ENCODE measurements at regions not wholly inside any gene's neighbourhood (a gene's known extent, or its start where the extent isn't known, plus 50 kb on each side); places are given as distances from the start of the nearest gene placed in this dataset.
"Not testable (repeated sequence)": the region's sequence is repeated elsewhere in the genome, so short reads cannot be mapped to it uniquely, and the experiment has no call there.

DNA sequence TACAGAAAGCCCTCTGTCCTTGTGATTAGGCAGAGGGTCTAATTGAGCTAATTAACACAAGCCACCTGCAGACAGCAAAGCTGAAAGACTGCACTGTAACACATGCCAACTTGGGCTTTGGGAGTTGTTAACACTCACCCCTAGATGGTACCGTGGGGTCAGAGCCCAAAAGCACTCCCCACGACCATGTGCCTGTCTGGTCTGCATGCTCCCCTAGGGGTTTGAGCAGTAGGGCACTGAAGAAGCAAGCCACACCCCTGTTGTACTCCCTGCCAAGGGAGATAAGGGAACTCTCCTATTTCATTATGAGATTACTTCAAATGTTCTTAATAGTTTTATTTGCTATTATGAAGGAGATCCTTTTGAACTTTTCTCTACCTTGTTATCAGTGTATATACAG is 560.1 kb upstream of the FSHR start:
- TF ChIP-seq EP300 (IDR thresholded peaks at IDR 0.05), result no peak
- TF ChIP-seq POLR2A (IDR thresholded peaks at IDR 0.05), result no peak
- TF ChIP-seq, protein P1, sequence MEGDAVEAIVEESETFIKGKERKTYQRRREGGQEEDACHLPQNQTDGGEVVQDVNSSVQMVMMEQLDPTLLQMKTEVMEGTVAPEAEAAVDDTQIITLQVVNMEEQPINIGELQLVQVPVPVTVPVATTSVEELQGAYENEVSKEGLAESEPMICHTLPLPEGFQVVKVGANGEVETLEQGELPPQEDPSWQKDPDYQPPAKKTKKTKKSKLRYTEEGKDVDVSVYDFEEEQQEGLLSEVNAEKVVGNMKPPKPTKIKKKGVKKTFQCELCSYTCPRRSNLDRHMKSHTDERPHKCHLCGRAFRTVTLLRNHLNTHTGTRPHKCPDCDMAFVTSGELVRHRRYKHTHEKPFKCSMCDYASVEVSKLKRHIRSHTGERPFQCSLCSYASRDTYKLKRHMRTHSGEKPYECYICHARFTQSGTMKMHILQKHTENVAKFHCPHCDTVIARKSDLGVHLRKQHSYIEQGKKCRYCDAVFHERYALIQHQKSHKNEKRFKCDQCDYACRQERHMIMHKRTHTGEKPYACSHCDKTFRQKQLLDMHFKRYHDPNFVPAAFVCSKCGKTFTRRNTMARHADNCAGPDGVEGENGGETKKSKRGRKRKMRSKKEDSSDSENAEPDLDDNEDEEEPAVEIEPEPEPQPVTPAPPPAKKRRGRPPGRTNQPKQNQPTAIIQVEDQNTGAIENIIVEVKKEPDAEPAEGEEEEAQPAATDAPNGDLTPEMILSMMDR (IDR thresholded peaks at IDR 0.05), result no peak
- Histone ChIP-seq H3K36me3 (no peaks in the 10 kb centered on the region), H3K27ac (no peak overlapping the region), H3K27me3 (no peaks in the 10 kb centered on the region), H3K9me3 (no peaks in the 10 kb centered on the region), H3K4me1 (ENCODE audit: insufficient read depth) (no peaks in the 10 kb centered on the region), H3K4me3 (no peak overlapping the region)
- DNase-seq, result no peak
- WGBS, 3 donors, result 39 to 61% (median 44%) methylated on average over 2 of the region's 2 CpGs
- intact Hi-C loops (cut with DNase I), result no loop called here

DNA sequence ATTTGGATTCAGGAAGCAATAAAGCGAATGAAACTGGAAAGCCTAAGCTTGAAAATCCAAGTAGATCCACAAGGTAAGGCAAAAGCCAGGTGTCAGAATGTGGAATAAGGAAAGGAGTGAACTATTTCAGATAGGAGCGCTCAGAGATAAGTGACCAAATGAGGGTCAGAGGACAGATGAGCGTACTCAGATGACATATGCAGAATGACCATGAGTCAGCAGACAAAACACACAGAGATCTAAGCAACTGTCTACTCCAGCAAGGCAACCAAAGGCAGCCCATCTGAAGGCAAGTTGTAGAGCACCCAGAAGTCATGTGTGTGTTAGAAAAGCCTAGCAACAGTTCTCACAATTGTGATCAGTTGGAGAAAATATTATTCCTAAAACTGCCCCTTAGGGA is 548.4 kb upstream of the FSHR start:
- H3K36me3 ChIP-seq, result no peaks in the 10 kb centered on the region
- no peak overlapping the region for H3K27ac ChIP-seq
- WGBS, 3 donors, result 90 to 92% (median 90%) methylated on average over 3 of the region's 3 CpGs
- intact Hi-C loops (cut with DNase I), result no loop called here
- TF ChIP-seq EP300 (IDR thresholded peaks at IDR 0.05) (no peak), POLR2A (IDR thresholded peaks at IDR 0.05) (no peak)
- TF ChIP-seq, protein P1 (IDR thresholded peaks at IDR 0.05), result no peak
- no peak overlapping the region for H3K4me3 ChIP-seq
- H3K9me3 ChIP-seq, result no peaks in the 10 kb centered on the region
- H3K4me1 ChIP-seq (ENCODE audit: insufficient read depth), result no peaks in the 10 kb centered on the region
- no peaks in the 10 kb centered on the region for H3K27me3 ChIP-seq
- no peak for DNase-seq

DNA sequence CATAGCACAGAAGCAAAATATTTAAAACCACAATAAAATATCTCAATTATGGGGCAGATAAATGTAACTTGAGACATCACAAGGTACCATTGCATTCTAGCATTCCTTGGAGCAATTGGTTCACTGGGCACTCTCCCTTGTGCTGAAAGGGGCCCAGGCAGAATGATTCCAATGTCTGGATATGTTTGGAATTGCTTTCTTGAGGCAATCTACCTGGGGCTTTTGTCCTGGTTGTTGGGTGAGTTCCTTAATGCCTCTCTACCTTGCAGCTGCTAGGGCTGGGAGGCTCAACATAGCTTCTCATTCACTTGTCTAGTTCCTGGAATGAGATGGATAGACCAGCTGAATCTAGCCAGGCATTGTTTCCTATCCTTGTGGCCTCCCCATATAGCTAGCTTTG is 539.6 kb upstream of the FSHR start:
- no peak for DNase-seq
- Histone ChIP-seq H3K27ac (no peak overlapping the region), H3K36me3 (no peaks in the 10 kb centered on the region), H3K4me3 (no peak overlapping the region), H3K4me1 (ENCODE audit: insufficient read depth) (no peaks in the 10 kb centered on the region), H3K9me3 (no peaks in the 10 kb centered on the region), H3K27me3 (no peaks in the 10 kb centered on the region)
- TF ChIP-seq POLR2A (IDR thresholded peaks at IDR 0.05) (no peak), EP300 (IDR thresholded peaks at IDR 0.05) (no peak)
- TF ChIP-seq, protein P1 (IDR thresholded peaks at IDR 0.05), result no peak
- intact Hi-C loops (cut with DNase I), result no loop called here

DNA sequence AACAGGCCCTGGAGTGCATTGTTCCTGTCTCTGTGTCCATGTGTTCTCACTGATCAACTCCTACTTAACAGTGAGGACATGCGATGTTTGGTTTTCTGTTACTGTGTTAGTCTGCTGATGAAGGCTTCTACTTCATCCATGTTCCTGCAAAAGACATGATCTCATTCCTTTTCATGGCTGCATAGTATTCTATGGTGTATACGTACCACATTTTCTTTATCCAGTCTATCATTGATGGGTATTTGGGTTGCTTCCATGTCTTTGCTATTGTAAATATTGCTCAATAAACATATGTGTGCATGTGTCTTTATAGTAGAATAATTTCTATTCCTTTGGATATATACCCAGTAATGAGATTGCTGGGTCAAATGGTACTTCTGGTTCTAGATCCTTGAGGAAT is 537.7 kb upstream of the FSHR start:
- H3K9me3 ChIP-seq; H3K4me3 ChIP-seq; intact Hi-C loops (cut with DNase I); H3K27me3 ChIP-seq; DNase-seq; H3K4me1 ChIP-seq (ENCODE audit: insufficient read depth); H3K36me3 ChIP-seq; H3K27ac ChIP-seq: not testable (repeated sequence)
- 90 to 99% (median 97%) methylated on average over 2 of the region's 2 CpGs for WGBS, 3 donors

DNA sequence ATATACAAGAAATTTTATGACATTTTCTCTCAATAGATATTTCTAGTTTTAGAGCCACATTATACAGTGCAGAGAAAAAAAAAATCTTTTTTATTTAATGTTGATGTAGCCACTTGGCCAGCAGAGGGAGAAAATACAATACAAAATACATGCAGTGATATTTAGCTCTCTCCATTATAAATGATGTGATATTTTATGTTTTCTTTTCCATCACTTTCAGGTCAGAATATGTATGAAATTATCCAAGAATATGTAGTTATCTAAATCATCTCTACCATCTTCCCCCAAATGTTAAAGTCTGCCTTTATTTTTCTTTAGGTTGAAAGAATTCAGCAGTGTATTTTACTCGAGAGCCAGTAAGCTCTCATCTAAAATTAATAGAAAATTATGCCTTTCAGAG is 533.6 kb upstream of the FSHR start:
- intact Hi-C loops (cut with DNase I), result no loop called here
- no peaks in the 10 kb centered on the region for H3K27me3 ChIP-seq
- no peak overlapping the region for H3K4me3 ChIP-seq
- DNase-seq, result no peak
- TF ChIP-seq EP300 (IDR thresholded peaks at IDR 0.05) (no peak), POLR2A (IDR thresholded peaks at IDR 0.05) (no peak)
- TF ChIP-seq, protein P1 (IDR thresholded peaks at IDR 0.05), result no peak
- 65 to 77% (median 74%) methylated on average over 1 of the region's 1 CpG for WGBS, 3 donors
- H3K27ac ChIP-seq, result no peak overlapping the region
- H3K36me3 ChIP-seq, result no peaks in the 10 kb centered on the region
- no peaks in the 10 kb centered on the region for H3K9me3 ChIP-seq
- H3K4me1 ChIP-seq (ENCODE audit: insufficient read depth), result no peaks in the 10 kb centered on the region

Measured in ovary (tissue), 7 donors.